Mucosa of stomach (tissue), 1 donor: ENCODE measurements at regions not wholly inside any gene's neighbourhood (a gene's known extent, or its start where the extent isn't known, plus 50 kb on each side); places are given as distances from the start of the nearest gene placed in this dataset.

ENCODE experiments used
- H3K27me3 ChIP-seq: one replicate; pipeline ENCODE4 v1.7.0; 2013; ENCODE audit warnings: mild to moderate bottlenecking, low read length; ENCODE audit not compliant: control insufficient read depth, insufficient read depth
- H3K36me3 ChIP-seq: one replicate; pipeline ENCODE4 v1.7.0; 2013; ENCODE audit warnings: low read length; ENCODE audit not compliant: control insufficient read depth, insufficient read depth
- H3K4me1 ChIP-seq: one replicate; pipeline ENCODE4 v1.7.0; 2013; ENCODE audit warnings: mild to moderate bottlenecking, low read length; ENCODE audit not compliant: control insufficient read depth, insufficient read depth
- H3K4me3 ChIP-seq: one replicate; pipeline ENCODE4 v1.7.0; 2013; ENCODE audit warnings: low read length
- H3K9ac ChIP-seq: one replicate; pipeline ENCODE4 v1.7.0; 2013; ENCODE audit warnings: mild to moderate bottlenecking, low read length, moderate library complexity
- H3K9me3 ChIP-seq: one replicate; pipeline ENCODE4 v1.7.0; 2013; ENCODE audit warnings: mild to moderate bottlenecking, low read length, moderate library complexity; ENCODE audit not compliant: control insufficient read depth
- donor health status: Pancreatic carcinoma.

GRCh38 chr1:80657044-80657643 lies 1143.6 kb upstream of the ADGRL2 start:
- Histone ChIP-seq H3K4me3 (no peak overlapping the region), H3K4me1 (no peaks in the 10 kb centered on the region), H3K27me3 (no peaks in the 10 kb centered on the region)

GRCh38 chr1:80656641-80657040 lies 1144.1 kb upstream of the ADGRL2 start:
- Histone ChIP-seq H3K9me3 (no peaks in the 10 kb centered on the region), H3K36me3 (no peaks in the 10 kb centered on the region), H3K27me3 (no peaks in the 10 kb centered on the region), H3K4me3 (no peak overlapping the region), H3K4me1 (no peaks in the 10 kb centered on the region), H3K9ac (no peak overlapping the region)

More at GRCh38 chr1:80657044-80657643, 1143.6 kb upstream of the ADGRL2 start:
- H3K9ac ChIP-seq: no peak overlapping the region
- no peaks in the 10 kb centered on the region for H3K9me3 ChIP-seq
- H3K36me3 ChIP-seq: no peaks in the 10 kb centered on the region

GRCh38 chr1:80656014-80656636 lies 1144.6 kb upstream of the ADGRL2 start:
- H3K27me3 ChIP-seq: no peaks in the 10 kb centered on the region
- no peaks in the 10 kb centered on the region for H3K36me3 ChIP-seq
- H3K4me1 ChIP-seq: peaks cover under 1% of the 10 kb centered on the region
- H3K9ac ChIP-seq: no peak overlapping the region
- no peaks in the 10 kb centered on the region for H3K9me3 ChIP-seq
- no peak overlapping the region for H3K4me3 ChIP-seq

- Histone ChIP-seq H3K27me3 (no peaks in the 10 kb centered on the region), H3K36me3 (no peaks in the 10 kb centered on the region), H3K9me3 (no peaks in the 10 kb centered on the region), H3K4me1 (peaks cover 2% of the 10 kb centered on the region), H3K4me3 (no peak overlapping the region), H3K9ac (no peak overlapping the region)
Observed at GRCh38 chr1:80646053-80646452, 1154.7 kb upstream of the ADGRL2 start.

DNA sequence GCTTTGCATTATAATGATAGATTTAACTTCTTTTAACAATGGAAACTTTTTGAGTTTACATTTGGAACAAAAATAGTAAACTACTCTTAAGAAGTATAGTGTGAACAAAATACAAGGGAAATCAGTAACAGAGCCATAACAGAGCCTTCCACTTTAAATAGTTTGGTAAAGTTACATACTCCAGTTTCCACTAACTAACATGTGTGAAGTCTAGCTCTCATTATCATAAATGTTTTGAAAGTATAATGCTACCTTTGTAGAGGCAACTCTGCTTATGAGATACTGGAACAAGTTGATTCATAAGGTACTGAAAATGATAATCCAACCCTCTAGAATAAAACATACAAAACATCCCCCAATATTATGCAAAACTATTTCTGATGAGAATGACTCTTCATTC lies 1155.1 kb upstream of the ADGRL2 start:
- H3K9ac ChIP-seq: no peak overlapping the region
- H3K9me3 ChIP-seq: no peaks in the 10 kb centered on the region
- no peaks in the 10 kb centered on the region for H3K36me3 ChIP-seq
- no peaks in the 10 kb centered on the region for H3K4me1 ChIP-seq
- H3K4me3 ChIP-seq: no peak overlapping the region
- H3K27me3 ChIP-seq: no peaks in the 10 kb centered on the region

DNA sequence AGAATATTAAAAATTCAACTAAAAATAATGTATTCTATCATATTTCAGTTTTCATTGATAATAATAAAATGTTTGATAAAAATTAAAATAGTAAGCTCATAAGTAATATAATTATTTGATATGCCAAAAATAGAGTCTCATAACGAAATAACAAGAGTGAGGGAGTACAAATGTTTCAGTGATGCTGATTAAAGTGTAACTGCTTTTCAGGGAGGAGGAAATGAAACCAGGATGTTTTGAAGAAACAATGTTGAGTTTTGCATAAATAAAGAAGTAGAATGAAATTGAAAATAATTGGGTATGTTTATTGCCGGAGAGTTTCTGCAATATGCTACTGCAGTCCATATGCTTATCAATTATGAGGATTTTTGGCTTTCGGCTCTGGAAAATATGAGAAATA lies 1159.8 kb upstream of the ADGRL2 start:
- no peak overlapping the region for H3K9ac ChIP-seq
- no peaks in the 10 kb centered on the region for H3K9me3 ChIP-seq
- H3K4me1 ChIP-seq: no peaks in the 10 kb centered on the region
- no peaks in the 10 kb centered on the region for H3K36me3 ChIP-seq
- no peaks in the 10 kb centered on the region for H3K27me3 ChIP-seq
- no peak overlapping the region for H3K4me3 ChIP-seq

GRCh38 chr1:80639777-80640533 lies 1160.8 kb upstream of the ADGRL2 start:
- H3K9me3 ChIP-seq: no peaks in the 10 kb centered on the region
- no peaks in the 10 kb centered on the region for H3K4me1 ChIP-seq
- H3K36me3 ChIP-seq: no peaks in the 10 kb centered on the region
- no peak overlapping the region for H3K9ac ChIP-seq
- H3K27me3 ChIP-seq: no peaks in the 10 kb centered on the region
- no peak overlapping the region for H3K4me3 ChIP-seq

DNA sequence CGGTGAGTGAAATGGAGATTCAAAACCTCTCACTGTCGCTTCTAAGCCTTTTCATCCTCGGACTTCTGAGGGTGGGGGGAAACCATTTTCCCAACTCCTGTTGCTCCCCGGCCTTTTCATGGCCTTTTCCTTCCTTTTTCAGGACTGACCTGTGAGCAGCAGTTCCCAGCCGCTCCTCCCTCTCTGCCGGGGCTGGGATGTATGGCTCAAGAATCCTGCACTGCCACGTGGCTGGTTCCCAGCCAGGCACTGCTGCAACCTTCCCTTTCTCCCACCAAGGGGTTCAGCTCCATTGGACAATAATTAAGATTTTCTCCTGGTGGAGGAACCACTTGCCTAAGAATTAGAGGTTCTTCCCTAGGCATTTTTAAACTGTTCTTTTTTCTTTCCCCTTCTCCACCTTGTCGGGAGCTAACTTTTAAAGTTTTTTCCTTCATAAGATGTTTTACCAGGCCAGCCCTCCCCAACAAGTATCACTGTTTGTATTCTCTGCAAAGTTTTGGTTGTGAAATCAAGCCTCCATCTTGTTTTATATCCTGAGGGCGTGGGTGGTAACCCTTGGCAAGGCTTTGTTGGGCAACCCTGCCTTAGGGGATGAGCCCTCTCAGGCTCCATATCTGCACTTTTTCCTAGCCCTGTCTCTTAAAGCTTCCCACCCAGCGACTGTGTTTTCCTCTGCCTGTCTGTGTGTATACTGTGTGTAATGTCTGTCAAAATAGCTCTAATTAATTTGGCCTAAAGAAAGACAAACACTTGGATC lies 1166.6 kb upstream of the ADGRL2 start:
- Histone ChIP-seq H3K27me3 (no peaks in the 10 kb centered on the region), H3K4me3 (no peak overlapping the region), H3K36me3 (no peaks in the 10 kb centered on the region), H3K9me3 (no peaks in the 10 kb centered on the region), H3K9ac (no peak overlapping the region), H3K4me1 (no peaks in the 10 kb centered on the region)

DNA sequence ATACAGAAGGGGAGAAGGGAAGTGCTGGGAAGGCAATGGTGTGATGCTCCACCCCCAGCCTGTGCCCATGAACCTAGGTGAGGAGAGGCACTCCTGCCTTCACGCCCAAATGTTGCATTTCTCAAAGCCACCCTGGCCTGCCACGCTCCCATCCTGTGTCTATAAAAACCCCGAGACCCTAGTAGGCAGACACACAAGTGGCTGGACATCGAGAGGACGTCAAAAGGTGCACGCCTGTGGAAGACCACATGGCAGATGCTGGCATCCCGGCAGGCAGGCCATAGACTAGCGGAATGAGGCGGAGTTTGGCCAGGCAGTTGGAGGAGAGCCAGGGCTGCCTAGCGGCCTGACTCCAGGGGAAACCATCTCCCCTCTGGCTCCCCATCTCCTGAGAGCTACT lies 1168.5 kb upstream of the ADGRL2 start:
- Histone ChIP-seq H3K27me3 (no peaks in the 10 kb centered on the region), H3K9ac (no peak overlapping the region), H3K9me3 (no peaks in the 10 kb centered on the region), H3K4me3 (no peak overlapping the region), H3K36me3 (no peaks in the 10 kb centered on the region), H3K4me1 (no peaks in the 10 kb centered on the region)

DNA sequence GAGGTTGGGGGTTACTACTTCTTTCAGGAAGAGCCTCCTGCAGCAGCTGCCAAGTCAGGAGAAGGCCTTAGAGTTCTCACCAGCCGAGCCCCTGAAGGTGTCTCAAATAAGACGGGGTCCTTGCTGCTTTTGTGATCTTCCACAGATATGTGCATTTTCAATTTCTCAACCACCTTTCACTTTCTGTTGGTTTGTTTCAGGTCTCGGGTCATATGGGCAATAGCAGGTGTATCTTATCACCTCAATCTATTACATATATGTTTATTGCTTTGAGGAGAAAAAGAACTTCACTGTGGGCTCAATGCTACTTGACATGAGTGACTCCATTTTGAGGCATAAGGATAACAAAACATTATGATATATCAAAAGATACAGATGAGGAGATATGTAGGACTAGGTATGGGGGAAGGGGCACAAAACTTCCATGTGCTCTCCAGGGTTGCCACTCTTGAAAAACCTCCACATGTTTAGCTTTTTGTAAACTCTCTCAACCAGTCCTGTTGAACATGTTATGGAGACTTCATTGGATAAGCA lies 1171.4 kb upstream of the ADGRL2 start:
- Histone ChIP-seq H3K36me3 (no peaks in the 10 kb centered on the region), H3K4me3 (no peak overlapping the region), H3K9ac (no peak overlapping the region), H3K4me1 (no peaks in the 10 kb centered on the region), H3K27me3 (no peaks in the 10 kb centered on the region), H3K9me3 (no peaks in the 10 kb centered on the region)

DNA sequence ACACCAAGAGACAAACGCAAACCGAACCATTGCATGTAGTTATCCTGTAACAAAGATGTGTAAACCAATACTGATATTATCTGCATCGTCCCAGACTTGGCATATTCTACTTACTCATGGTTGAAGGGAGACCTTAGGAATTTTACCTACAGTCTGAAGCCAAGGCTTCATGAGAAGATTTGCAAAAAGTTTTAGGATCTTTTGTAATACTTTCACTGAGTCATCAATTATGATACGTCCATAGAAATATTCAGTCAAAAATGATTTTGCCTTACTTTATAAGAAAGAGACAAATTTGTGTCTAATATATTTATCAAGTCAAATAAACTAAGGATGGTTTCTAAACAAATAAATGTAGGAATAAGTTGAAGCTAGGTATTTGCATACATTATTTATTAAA lies 1176.1 kb upstream of the ADGRL2 start:
- no peak overlapping the region for H3K4me3 ChIP-seq
- H3K9me3 ChIP-seq: no peaks in the 10 kb centered on the region
- no peak overlapping the region for H3K9ac ChIP-seq
- H3K4me1 ChIP-seq: no peaks in the 10 kb centered on the region
- no peaks in the 10 kb centered on the region for H3K27me3 ChIP-seq
- no peaks in the 10 kb centered on the region for H3K36me3 ChIP-seq

- Histone ChIP-seq H3K9me3 (no peaks in the 10 kb centered on the region), H3K36me3 (no peaks in the 10 kb centered on the region), H3K4me1 (no peaks in the 10 kb centered on the region), H3K9ac (no peak overlapping the region), H3K27me3 (no peaks in the 10 kb centered on the region), H3K4me3 (no peak overlapping the region)
Observed at GRCh38 chr1:80607064-80607463, 1193.7 kb upstream of the ADGRL2 start.
